Skeletal muscle tissue (tissue), 3 donors: ENCODE measurements at regions not wholly inside any gene's neighbourhood (a gene's known extent, or its start where the extent isn't known, plus 50 kb on each side); places are given as distances from the start of the nearest gene placed in this dataset.
"Not testable (repeated sequence)": the region's sequence is repeated elsewhere in the genome, so short reads cannot be mapped to it uniquely, and the experiment has no call there.

Experiments
- H3K27ac ChIP-seq: one replicate; pipeline ENCODE4 v1.7.0; 2013; ENCODE audit warnings: mild to moderate bottlenecking, low read depth, low read length, inconsistent platforms
- H3K27me3 ChIP-seq, 3 donors: one replicate each; pipeline ENCODE4 v1.7.0; 2013; ENCODE audit warnings: low read length in 3 of 3; ENCODE audit not compliant: control insufficient read depth in 3 of 3, insufficient read depth in 3 of 3
- H3K36me3 ChIP-seq, 3 donors: one replicate each; pipeline ENCODE4 v1.7.0; 2013; ENCODE audit warnings: low read length in 3 of 3; ENCODE audit not compliant: control insufficient read depth in 3 of 3, insufficient read depth in 3 of 3
- H3K4me1 ChIP-seq, 3 donors: one replicate each; pipeline ENCODE4 v1.7.0; 2013; ENCODE audit warnings: low read length in 3 of 3, mild to moderate bottlenecking in 3 of 3; ENCODE audit not compliant: control insufficient read depth in 3 of 3, insufficient read depth in 3 of 3
- H3K4me3 ChIP-seq, 3 donors: one replicate each; pipeline ENCODE4 v1.7.0; 2013; ENCODE audit warnings: low read length in 3 of 3
- H3K9ac ChIP-seq, 3 donors: one replicate each; pipeline ENCODE4 v1.7.0; 2013; ENCODE audit warnings: low read length in 3 of 3, mild to moderate bottlenecking in 3 of 3, moderate library complexity in 2 of 3, low read depth in 1 of 3
- H3K9me3 ChIP-seq, 3 donors: one replicate each; pipeline ENCODE4 v1.7.0; 2013; ENCODE audit warnings: low read length in 3 of 3; ENCODE audit not compliant: control insufficient read depth in 3 of 3
- donor health status: Osteomylitis.

DNA sequence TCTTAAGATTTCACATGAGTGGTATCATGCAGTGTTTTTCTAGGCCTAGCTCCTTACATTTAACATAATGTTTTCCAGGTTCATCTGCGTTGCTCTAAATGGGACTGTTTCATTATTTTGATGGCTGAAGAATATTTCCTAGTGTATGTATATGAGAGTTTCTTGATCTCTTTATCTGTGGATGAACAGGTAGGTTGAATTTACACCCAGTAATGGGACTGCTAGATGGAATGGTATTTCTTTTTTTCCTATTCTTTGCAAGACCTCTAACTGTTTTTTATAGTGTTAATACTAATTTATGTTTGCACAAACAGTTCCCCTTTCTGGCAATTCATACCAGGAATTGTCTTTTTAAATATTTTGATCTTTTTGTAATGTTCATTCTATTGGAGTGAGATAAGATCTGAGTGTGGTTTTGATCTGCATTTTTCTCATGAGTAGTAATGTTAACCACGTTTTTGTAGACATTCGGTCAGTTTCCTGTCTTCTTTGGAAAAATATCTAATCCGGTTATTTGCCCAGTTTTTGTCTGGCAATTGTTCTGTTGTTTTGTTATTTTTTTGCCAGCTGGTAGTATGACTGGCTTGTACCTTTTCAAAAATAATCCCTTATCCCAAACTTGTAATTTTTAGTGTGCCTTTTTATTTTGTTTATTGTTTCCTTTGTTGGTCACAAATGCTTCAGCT is 157.1 kb downstream of the CCDC74A start:
- not testable (repeated sequence) for H3K27me3 ChIP-seq, H3K9ac ChIP-seq, H3K27ac ChIP-seq, H3K4me3 ChIP-seq, H3K9me3 ChIP-seq, H3K36me3 ChIP-seq
- peaks cover 0 to 11% (median 5%) of the 10 kb centered on the region in 3 donors for H3K4me1 ChIP-seq

DNA sequence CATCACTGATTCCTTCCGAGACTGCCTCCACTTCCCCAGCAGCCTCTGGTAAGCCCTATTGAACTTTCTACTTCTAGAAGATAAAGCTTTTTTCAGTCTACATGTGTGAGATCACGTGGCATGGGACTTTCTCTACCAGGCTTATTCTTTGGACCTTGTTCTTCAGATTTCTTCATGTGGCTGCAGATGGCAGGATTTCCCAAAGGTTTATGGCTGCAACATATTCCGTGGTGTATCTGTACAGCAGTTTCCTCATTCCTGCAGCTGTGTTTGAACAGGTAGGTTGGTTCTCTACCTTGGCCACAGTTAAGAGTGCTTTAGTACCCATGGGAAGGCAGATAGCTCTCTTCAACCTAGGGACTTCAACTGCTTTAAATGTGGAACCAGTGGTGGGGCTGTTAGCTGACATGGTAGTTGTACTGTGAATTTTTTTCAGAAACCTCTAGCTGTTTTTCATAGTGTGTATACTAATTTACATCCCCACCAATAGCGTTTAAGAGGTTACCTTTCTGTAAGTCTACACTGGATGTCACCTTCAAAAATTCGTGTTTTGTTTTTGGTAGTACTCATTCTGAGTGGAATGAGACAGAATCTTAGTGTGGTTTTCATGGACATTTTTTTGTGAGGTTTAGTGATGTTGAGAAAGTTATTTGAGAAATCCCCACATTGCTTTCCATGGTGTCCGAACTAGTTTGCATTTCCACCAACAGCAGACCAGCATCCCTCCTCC is 158.6 kb downstream of the CCDC74A start:
- not testable (repeated sequence) for H3K36me3 ChIP-seq, H3K9ac ChIP-seq, H3K27ac ChIP-seq, H3K4me3 ChIP-seq, H3K9me3 ChIP-seq, H3K27me3 ChIP-seq
- peaks cover 0 to 11% (median 5%) of the 10 kb centered on the region in 3 donors for H3K4me1 ChIP-seq

DNA sequence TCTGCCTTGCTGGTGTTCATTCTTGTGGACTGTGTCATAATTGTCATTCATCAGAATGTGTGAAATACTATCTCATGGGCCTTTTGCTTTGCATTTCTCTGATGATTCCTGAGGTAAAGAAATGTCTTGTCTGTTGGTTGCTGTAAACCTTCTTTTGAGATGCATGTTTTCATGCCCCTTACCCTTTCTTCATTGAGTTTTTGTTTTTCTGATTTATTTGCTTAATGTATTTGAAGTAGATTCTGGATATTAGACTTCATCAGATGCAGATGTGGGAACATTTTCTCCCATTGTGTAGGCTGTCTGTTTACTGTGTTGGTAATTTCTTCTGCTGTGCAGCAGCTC is 159.2 kb downstream of the CCDC74A start:
- H3K9ac ChIP-seq, H3K27me3 ChIP-seq, H3K9me3 ChIP-seq, H3K36me3 ChIP-seq, H3K4me3 ChIP-seq, H3K27ac ChIP-seq, H3K4me1 ChIP-seq: not testable (repeated sequence)

DNA sequence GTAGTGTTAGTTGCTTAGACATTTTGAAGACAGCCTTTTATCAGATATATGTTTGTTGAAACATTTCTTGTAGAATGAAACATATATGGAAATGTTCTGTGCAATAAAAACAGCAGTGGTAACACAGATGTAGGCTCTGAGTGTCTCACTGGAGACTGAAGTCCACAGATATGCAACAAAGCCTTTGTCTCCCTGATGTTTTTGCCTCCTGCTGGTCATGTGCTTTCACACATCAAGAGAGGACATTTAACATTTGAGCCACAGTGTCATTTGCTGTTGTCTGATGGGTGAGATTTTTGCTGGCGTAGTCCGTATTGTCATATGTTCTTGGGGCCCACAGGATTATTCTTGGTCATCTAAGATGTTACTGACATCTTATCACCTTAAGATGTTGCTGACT is 161.4 kb downstream of the CCDC74A start:
- H3K27ac ChIP-seq, H3K4me1 ChIP-seq, H3K9me3 ChIP-seq, H3K27me3 ChIP-seq, H3K9ac ChIP-seq, H3K36me3 ChIP-seq, H3K4me3 ChIP-seq: not testable (repeated sequence)

DNA sequence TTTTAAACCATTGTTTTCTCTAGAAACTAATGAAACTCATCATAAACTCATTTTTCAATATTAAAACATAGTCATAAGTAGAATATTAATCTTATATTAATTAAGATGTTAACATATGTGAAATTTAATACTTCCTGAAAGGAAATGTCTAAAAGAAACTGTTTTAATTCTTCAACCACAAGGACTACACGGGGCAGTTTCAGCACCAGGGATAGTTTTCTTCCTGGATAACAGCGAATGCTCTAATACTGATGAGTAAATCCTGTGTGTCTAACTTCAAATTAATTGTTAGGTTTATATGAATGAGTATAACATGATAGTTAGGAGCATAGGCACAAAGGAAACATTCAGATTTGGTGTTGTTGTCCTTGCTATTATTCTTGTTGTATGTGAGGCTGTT is 183.6 kb downstream of the CCDC74A start:
- not testable (repeated sequence) for H3K9ac ChIP-seq, H3K27me3 ChIP-seq, H3K4me3 ChIP-seq

DNA sequence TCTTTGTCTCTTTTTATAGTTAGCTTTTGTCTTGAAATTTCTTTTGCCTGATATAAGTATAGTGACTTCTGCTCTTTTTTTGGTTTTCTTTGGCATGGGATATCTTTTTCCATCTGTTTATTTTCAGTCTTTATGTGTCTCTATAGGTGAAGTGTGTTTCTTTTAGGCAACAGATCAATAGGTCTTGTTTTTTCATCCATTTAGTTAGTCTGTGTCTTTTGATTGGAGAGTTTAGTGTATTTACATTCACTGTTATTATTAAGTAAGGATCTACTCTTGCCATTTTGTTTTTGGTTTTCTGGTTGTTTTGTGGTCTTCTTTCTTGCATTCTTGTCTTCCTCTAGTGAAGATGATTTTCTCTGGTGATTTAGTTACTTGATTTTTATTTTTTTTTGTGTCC is 190.2 kb downstream of the CCDC74A start:
- not testable (repeated sequence) for H3K4me1 ChIP-seq

More for the DNA sequence above, 183.6 kb downstream of the CCDC74A start:
- not testable (repeated sequence) for H3K9me3 ChIP-seq, H3K4me1 ChIP-seq, H3K27ac ChIP-seq, H3K36me3 ChIP-seq

DNA sequence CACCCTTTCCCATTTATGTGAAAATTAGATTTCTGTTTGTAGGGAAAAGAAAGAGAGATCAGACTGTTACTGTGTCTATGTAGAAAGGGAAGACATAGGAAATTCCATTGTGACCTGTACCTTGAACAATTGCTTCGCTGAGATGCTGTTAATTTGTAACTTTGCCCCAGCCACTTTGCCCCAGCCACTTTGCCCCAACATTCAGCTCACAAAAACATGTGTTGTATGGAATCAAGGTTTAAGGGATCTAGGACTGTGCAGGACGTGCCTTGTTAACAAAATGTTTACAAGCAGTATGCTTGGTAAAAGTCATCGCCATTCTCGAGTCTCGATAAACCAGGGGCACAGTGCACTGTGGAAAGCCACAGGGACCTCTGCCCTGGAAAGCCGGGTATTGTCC is 193.5 kb downstream of the CCDC74A start:
- H3K4me3 ChIP-seq, H3K4me1 ChIP-seq, H3K27ac ChIP-seq, H3K9ac ChIP-seq, H3K36me3 ChIP-seq, H3K27me3 ChIP-seq, H3K9me3 ChIP-seq: not testable (repeated sequence)

More for the DNA sequence above, 190.2 kb downstream of the CCDC74A start:
- H3K36me3 ChIP-seq, H3K9me3 ChIP-seq, H3K4me3 ChIP-seq, H3K9ac ChIP-seq, H3K27me3 ChIP-seq, H3K27ac ChIP-seq: not testable (repeated sequence)

DNA sequence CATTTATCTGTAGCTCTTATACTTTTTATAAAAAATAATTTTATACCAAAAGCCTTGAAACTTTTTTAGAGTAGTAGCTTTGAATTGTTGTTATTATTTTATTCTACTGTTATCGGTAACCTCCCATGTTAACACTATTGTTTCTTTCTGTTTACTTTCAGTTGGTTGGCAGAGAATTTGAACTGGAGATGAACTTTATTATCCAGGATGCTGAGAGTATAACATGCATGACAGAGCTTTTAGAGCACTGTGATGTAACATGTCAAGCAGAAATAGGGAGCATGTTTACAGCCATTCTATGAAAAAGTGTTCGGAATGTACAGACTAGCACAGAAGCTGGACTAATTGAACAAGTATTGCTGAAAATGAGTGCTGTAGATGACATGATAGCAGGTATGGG is 194.6 kb downstream of the CCDC74A start:
- not testable (repeated sequence) for H3K27ac ChIP-seq, H3K4me1 ChIP-seq, H3K27me3 ChIP-seq, H3K9ac ChIP-seq, H3K9me3 ChIP-seq, H3K36me3 ChIP-seq, H3K4me3 ChIP-seq

DNA sequence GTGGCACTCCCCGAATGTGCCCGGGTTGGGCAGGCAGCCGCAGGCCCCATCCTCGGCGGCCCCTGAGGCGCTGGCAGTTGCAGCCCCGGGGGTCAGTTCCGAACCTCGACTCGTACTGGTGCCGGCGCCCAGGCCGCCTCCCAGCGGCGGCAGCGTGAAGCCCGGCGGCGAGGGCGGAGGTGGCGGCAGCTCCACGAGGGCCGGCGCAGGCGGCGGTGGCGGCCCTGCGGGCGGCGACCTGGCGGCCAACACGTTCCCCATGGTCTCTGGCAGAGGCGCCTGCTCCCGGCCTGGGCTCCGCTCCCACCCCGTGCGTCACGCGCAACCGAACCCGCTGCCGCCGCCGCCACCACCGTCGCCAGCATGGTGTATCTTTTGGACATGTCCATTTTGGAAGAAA is 196.3 kb downstream of the CCDC74A start:
- H3K4me3 ChIP-seq, result no peak overlapping the region
- no peaks in the 10 kb centered on the region for H3K4me1 ChIP-seq
- no peaks in the 10 kb centered on the region for H3K9me3 ChIP-seq
- H3K36me3 ChIP-seq, result no peaks in the 10 kb centered on the region
- H3K27ac ChIP-seq, result no peak overlapping the region
- no peak overlapping the region for H3K9ac ChIP-seq
- no peaks in the 10 kb centered on the region for H3K27me3 ChIP-seq

DNA sequence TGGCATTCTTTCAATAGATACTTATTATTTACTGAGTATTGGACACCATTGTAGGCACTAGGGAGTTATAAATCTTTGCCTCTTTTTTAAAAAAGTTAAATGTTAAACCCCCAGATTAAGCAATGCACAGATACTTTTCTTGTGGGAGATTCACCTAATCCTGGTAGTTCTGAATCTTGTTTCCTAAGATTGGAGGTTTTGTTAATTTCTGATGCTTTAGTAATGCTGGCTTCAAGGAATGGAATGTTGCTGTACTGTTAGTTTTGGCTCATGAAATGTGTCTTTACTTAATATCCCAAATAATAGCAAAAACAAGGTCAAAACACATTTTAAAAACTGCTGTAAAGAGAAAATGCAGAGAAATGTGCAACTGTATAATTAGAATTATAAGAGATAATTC is 200.8 kb downstream of the CCDC74A start:
- not testable (repeated sequence) for H3K27ac ChIP-seq, H3K9ac ChIP-seq, H3K4me1 ChIP-seq, H3K27me3 ChIP-seq, H3K9me3 ChIP-seq, H3K36me3 ChIP-seq, H3K4me3 ChIP-seq
